SW 1271 (cell line): ENCODE measurements at regions not wholly inside any gene's neighbourhood (a gene's known extent, or its start where the extent isn't known, plus 50 kb on each side); places are given as distances from the start of the nearest gene placed in this dataset.

ENCODE experiments used
- DNase-seq, 2 experiments: peaks; one replicate each; lab custom pipeline; 2025; lab: John Stamatoyannopoulos, UW

- no peak for DNase-seq
Observed at GRCh38 chr2:149915151-149915550, 327.6 kb upstream of the MMADHC start.

GRCh38 chr2:149908726-149909683, 321.4 kb upstream of the MMADHC start:
- DNase-seq = no peak

GRCh38 chr2:149906886-149907285, 319.3 kb upstream of the MMADHC start:
- DNase-seq = no peak

- no peak for DNase-seq
Observed at GRCh38 chr2:149904352-149905175, 317.0 kb upstream of the MMADHC start.

- DNase-seq = no peak
Observed at GRCh38 chr2:149903626-149904025, 316.1 kb upstream of the MMADHC start.

GRCh38 chr2:149902081-149902480, 314.5 kb upstream of the MMADHC start:
- no peak for DNase-seq

GRCh38 chr2:149901231-149901859, 313.8 kb upstream of the MMADHC start:
- DNase-seq = no peak

GRCh38 chr2:149899390-149899789, 311.8 kb upstream of the MMADHC start:
- DNase-seq = no peak

- no peak for DNase-seq
Observed at GRCh38 chr2:149894760-149895159, 307.2 kb upstream of the MMADHC start.

- no peak for DNase-seq
Observed at GRCh38 chr2:149894226-149894625, 306.7 kb upstream of the MMADHC start.

- no peak for DNase-seq
Observed at GRCh38 chr2:149892563-149892962, 305.0 kb upstream of the MMADHC start.

- no peak for DNase-seq
Observed at GRCh38 chr2:149885946-149886345, 298.4 kb upstream of the MMADHC start.

GRCh38 chr2:149885468-149885867, 297.9 kb upstream of the MMADHC start:
- DNase-seq = no peak

- no peak for DNase-seq
Observed at GRCh38 chr2:149884871-149885270, 297.3 kb upstream of the MMADHC start.

GRCh38 chr2:149877913-149878312, 290.3 kb upstream of the MMADHC start:
- no peak for DNase-seq

GRCh38 chr2:149877074-149877473, 289.5 kb upstream of the MMADHC start:
- DNase-seq = no peak

- DNase-seq = no peak
Observed at GRCh38 chr2:149873936-149874335, 286.4 kb upstream of the MMADHC start.

GRCh38 chr2:149872638-149873150, 285.1 kb upstream of the MMADHC start:
- DNase-seq = no peak

GRCh38 chr2:149872041-149872440, 284.5 kb upstream of the MMADHC start:
- no peak for DNase-seq

- DNase-seq = no peak
Observed at GRCh38 chr2:149871091-149871885, 283.7 kb upstream of the MMADHC start.

- no peak for DNase-seq
Observed at GRCh38 chr2:149863227-149863626, 275.7 kb upstream of the MMADHC start.
